ENCODE measurements at regions not wholly inside any gene's neighbourhood (a gene's known extent, or its start where the extent isn't known, plus 50 kb on each side); places are given as distances from the start of the nearest gene placed in this dataset.

- TF ChIP-seq CTCF (IDR thresholded peaks at IDR 0.05; ENCODE audit: low read depth, low read length) = no peak
- no peak for TF ChIP-seq MAX (IDR thresholded peaks at IDR 0.05; ENCODE audit: low read depth, low read length)
- no peak for TF ChIP-seq POLR2A (IDR thresholded peaks at IDR 0.05; ENCODE audit: extremely low read depth, insufficient read length)
- no peak for TF ChIP-seq MYC (IDR thresholded peaks at IDR 0.05; ENCODE audit: low read depth, low read length)
- DNase-seq (ENCODE audit: low read depth) = no peak
These were observed 295.4 kb upstream of the STXBP5 start for GRCh38 chr6:146908786-146909185.

GRCh38 chr6:146909376-146909775 is 294.8 kb upstream of the STXBP5 start:
- TF ChIP-seq MAX (IDR thresholded peaks at IDR 0.05; ENCODE audit: low read depth, low read length) (no peak), CTCF (IDR thresholded peaks at IDR 0.05; ENCODE audit: low read depth, low read length) (no peak), MYC (IDR thresholded peaks at IDR 0.05; ENCODE audit: low read depth, low read length) (no peak), POLR2A (IDR thresholded peaks at IDR 0.05; ENCODE audit: extremely low read depth, insufficient read length) (no peak)
- no peak overlapping the region for H3K4me3 ChIP-seq (ENCODE audit: low read depth, low read length)
- DNase-seq (ENCODE audit: low read depth) = no peak

More at GRCh38 chr6:146908786-146909185, 295.4 kb upstream of the STXBP5 start:
- H3K4me3 ChIP-seq (ENCODE audit: low read depth, low read length) = no peak overlapping the region

GRCh38 chr6:146909886-146910285 is 294.3 kb upstream of the STXBP5 start:
- no peak for DNase-seq (ENCODE audit: low read depth)

GRCh38 chr6:146910611-146911010 is 293.6 kb upstream of the STXBP5 start:
- no peak for TF ChIP-seq MYC (IDR thresholded peaks at IDR 0.05; ENCODE audit: low read depth, low read length)
- no peak for TF ChIP-seq CTCF (IDR thresholded peaks at IDR 0.05; ENCODE audit: low read depth, low read length)
- TF ChIP-seq POLR2A (IDR thresholded peaks at IDR 0.05; ENCODE audit: extremely low read depth, insufficient read length) = no peak
- TF ChIP-seq MAX (IDR thresholded peaks at IDR 0.05; ENCODE audit: low read depth, low read length) = no peak
- no peak overlapping the region for H3K4me3 ChIP-seq (ENCODE audit: low read depth, low read length)
- DNase-seq (ENCODE audit: low read depth) = no peak

More at GRCh38 chr6:146909886-146910285, 294.3 kb upstream of the STXBP5 start:
- no peak overlapping the region for H3K4me3 ChIP-seq (ENCODE audit: low read depth, low read length)
- no peak for TF ChIP-seq CTCF (IDR thresholded peaks at IDR 0.05; ENCODE audit: low read depth, low read length)
- TF ChIP-seq MYC (IDR thresholded peaks at IDR 0.05; ENCODE audit: low read depth, low read length) = no peak

- TF ChIP-seq MYC (IDR thresholded peaks at IDR 0.05; ENCODE audit: low read depth, low read length) (no peak), POLR2A (IDR thresholded peaks at IDR 0.05; ENCODE audit: extremely low read depth, insufficient read length) (no peak), MAX (IDR thresholded peaks at IDR 0.05; ENCODE audit: low read depth, low read length) (no peak), CTCF (IDR thresholded peaks at IDR 0.05; ENCODE audit: low read depth, low read length) (no peak)
- H3K4me3 ChIP-seq (ENCODE audit: low read depth, low read length) = no peak overlapping the region
- no peak for DNase-seq (ENCODE audit: low read depth)
These were observed 292.5 kb upstream of the STXBP5 start for GRCh38 chr6:146911635-146912215.
